ENCODE measurements at regions not wholly inside any gene's neighbourhood (a gene's known extent, or its start where the extent isn't known, plus 50 kb on each side); places are given as distances from the start of the nearest gene placed in this dataset.

- no peaks in the 10 kb centered on the region for H4K20me1 ChIP-seq (ENCODE audit: low read depth, low read length)
- H2AFZ ChIP-seq (ENCODE audit: low read depth, low read length, severe bottlenecking) = no peak overlapping the region
- no peak for TF ChIP-seq EZH2phosphoT487 (conservative IDR thresholded peaks at IDR 0.05; ENCODE audit: low read length)
- TF ChIP-seq CTCF (IDR thresholded peaks at IDR 0.05; ENCODE audit: insufficient read depth, low read length, poor library complexity, severe bottlenecking) = no peak
- no peak overlapping the region for H3K9ac ChIP-seq (ENCODE audit: low read length)
- no peak overlapping the region for H3K4me3 ChIP-seq (ENCODE audit: insufficient read depth, low read length, poor library complexity, severe bottlenecking)
- no peaks in the 10 kb centered on the region for H3F3A ChIP-seq (ENCODE audit: insufficient read depth)
- H3K79me2 ChIP-seq (ENCODE audit: insufficient read depth, low read length) = no peaks in the 10 kb centered on the region
- H3K9me2 ChIP-seq (replicated peaks; ENCODE audit: insufficient read depth, low read length) = no peaks in the 10 kb centered on the region
- H3K9me3 ChIP-seq (ENCODE audit: insufficient read depth, low read length) = no peaks in the 10 kb centered on the region
- no peak overlapping the region for H3K4me2 ChIP-seq (ENCODE audit: low read depth, low read length, poor library complexity, severe bottlenecking)
- no peaks in the 10 kb centered on the region for H3K27me3 ChIP-seq (ENCODE audit: low read length)
- no peaks in the 10 kb centered on the region for H3K36me3 ChIP-seq (ENCODE audit: low read length)
- no peak overlapping the region for H3K27ac ChIP-seq (ENCODE audit: low read depth, low read length)
Measured at GRCh38 chr2:212936572-212936971, 214.8 kb downstream of the IKZF2 start.

GRCh38 chr2:212935752-212936151 lies 215.7 kb downstream of the IKZF2 start:
- H3K4me2 ChIP-seq (ENCODE audit: low read depth, low read length, poor library complexity, severe bottlenecking) = no peak overlapping the region
- no peak for TF ChIP-seq EZH2phosphoT487 (conservative IDR thresholded peaks at IDR 0.05; ENCODE audit: low read length)
- TF ChIP-seq CTCF (IDR thresholded peaks at IDR 0.05; ENCODE audit: insufficient read depth, low read length, poor library complexity, severe bottlenecking) = no peak
- H3K27ac ChIP-seq (ENCODE audit: low read depth, low read length) = no peak overlapping the region
- no peaks in the 10 kb centered on the region for H4K20me1 ChIP-seq (ENCODE audit: low read depth, low read length)
- H3K4me3 ChIP-seq (ENCODE audit: insufficient read depth, low read length, poor library complexity, severe bottlenecking) = no peak overlapping the region
- no peak overlapping the region for H3K9ac ChIP-seq (ENCODE audit: low read length)
- no peaks in the 10 kb centered on the region for H3K27me3 ChIP-seq (ENCODE audit: low read length)
- no peaks in the 10 kb centered on the region for H3K36me3 ChIP-seq (ENCODE audit: low read length)
- no peaks in the 10 kb centered on the region for H3F3A ChIP-seq (ENCODE audit: insufficient read depth)
- H2AFZ ChIP-seq (ENCODE audit: low read depth, low read length, severe bottlenecking) = no peak overlapping the region
- H3K9me3 ChIP-seq (ENCODE audit: insufficient read depth, low read length) = no peaks in the 10 kb centered on the region
- H3K9me2 ChIP-seq (replicated peaks; ENCODE audit: insufficient read depth, low read length) = no peaks in the 10 kb centered on the region
- no peaks in the 10 kb centered on the region for H3K79me2 ChIP-seq (ENCODE audit: insufficient read depth, low read length)

- no peak overlapping the region for H3K9ac ChIP-seq (ENCODE audit: low read length)
- H3F3A ChIP-seq (ENCODE audit: insufficient read depth) = no peaks in the 10 kb centered on the region
- no peak overlapping the region for H3K27ac ChIP-seq (ENCODE audit: low read depth, low read length)
- H3K27me3 ChIP-seq (ENCODE audit: low read length) = no peaks in the 10 kb centered on the region
- TF ChIP-seq EZH2phosphoT487 (conservative IDR thresholded peaks at IDR 0.05; ENCODE audit: low read length) (no peak), CTCF (IDR thresholded peaks at IDR 0.05; ENCODE audit: insufficient read depth, low read length, poor library complexity, severe bottlenecking) (no peak)
- no peaks in the 10 kb centered on the region for H4K20me1 ChIP-seq (ENCODE audit: low read depth, low read length)
- no peaks in the 10 kb centered on the region for H3K9me2 ChIP-seq (replicated peaks; ENCODE audit: insufficient read depth, low read length)
- H3K4me2 ChIP-seq (ENCODE audit: low read depth, low read length, poor library complexity, severe bottlenecking) = no peak overlapping the region
- no peaks in the 10 kb centered on the region for H3K36me3 ChIP-seq (ENCODE audit: low read length)
- no peaks in the 10 kb centered on the region for H3K79me2 ChIP-seq (ENCODE audit: insufficient read depth, low read length)
- H3K4me3 ChIP-seq (ENCODE audit: insufficient read depth, low read length, poor library complexity, severe bottlenecking) = no peak overlapping the region
- H3K9me3 ChIP-seq (ENCODE audit: insufficient read depth, low read length) = no peaks in the 10 kb centered on the region
- H2AFZ ChIP-seq (ENCODE audit: low read depth, low read length, severe bottlenecking) = no peak overlapping the region
Measured at GRCh38 chr2:212931271-212931670, 220.1 kb downstream of the IKZF2 start.
